ENCODE measurements at regions not wholly inside any gene's neighbourhood (a gene's known extent, or its start where the extent isn't known, plus 50 kb on each side); places are given as distances from the start of the nearest gene placed in this dataset.

DNA sequence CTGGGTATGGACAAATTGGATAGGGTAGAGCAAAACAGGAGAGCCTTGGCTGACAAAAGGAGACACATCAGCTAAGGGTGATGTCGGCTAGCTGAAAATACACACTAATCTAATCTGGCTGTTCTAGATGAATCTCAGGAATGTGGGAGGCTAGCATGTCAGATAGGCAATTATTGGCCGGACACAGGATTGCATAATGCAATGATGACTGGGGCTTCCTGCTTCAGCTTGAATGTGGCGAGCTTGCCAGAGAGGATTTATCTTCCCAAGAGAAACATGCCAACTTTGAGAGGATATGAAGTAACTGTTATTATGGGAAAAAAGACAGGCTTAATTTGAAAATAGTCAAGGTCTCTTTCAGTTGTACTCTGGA lies 102.4 kb downstream of the TRIB2 start:
- Histone ChIP-seq H3K4me1 (ENCODE audit: insufficient read depth, low read length) (no peaks in the 10 kb centered on the region; the same call in 1 of the 2 replicates), H3K79me2 (ENCODE audit: insufficient read depth, low read length) (no peaks in the 10 kb centered on the region), H4K5ac (ENCODE audit: insufficient read length, low read depth, low read length) (no peak overlapping the region), H3K9ac (ENCODE audit: extremely low read depth, insufficient read length, low read length) (no peak overlapping the region), H2AFZ (ENCODE audit: low read length) (no peak overlapping the region), H3K14ac (ENCODE audit: insufficient read depth, low read length) (no peak overlapping the region), H3K56ac (ENCODE audit: insufficient read length, low read depth, low read length) (no peak overlapping the region), H2BK120ac (ENCODE audit: low read depth, low read length, poor library complexity, severe bottlenecking) (no peak overlapping the region), H3K9me3 (ENCODE audit: control insufficient read depth, low read depth, low read length) (no peaks in the 10 kb centered on the region), H3K18ac (ENCODE audit: insufficient read length, low read depth, low read length) (no peak overlapping the region), H2BK12ac (ENCODE audit: insufficient read length, low read depth, low read length) (no peak overlapping the region), H3K27me3 (ENCODE audit: insufficient read depth, low read length) (no peaks in the 10 kb centered on the region), H2BK5ac (ENCODE audit: insufficient read length, low read length) (no peak overlapping the region), H3K23ac (ENCODE audit: insufficient read length, low read depth, low read length) (no peak overlapping the region), H2AK5ac (ENCODE audit: insufficient read length, low read length) (no peak overlapping the region), H4K91ac (ENCODE audit: insufficient read length, low read depth, low read length) (no peak overlapping the region), H4K20me1 (ENCODE audit: control insufficient read depth, insufficient read depth, insufficient read length) (no peaks in the 10 kb centered on the region), H2BK20ac (ENCODE audit: low read depth, low read length, poor library complexity, severe bottlenecking) (no peak overlapping the region), H3K23me2 (ENCODE audit: insufficient read length, low read depth, low read length, poor library complexity, severe bottlenecking) (no peaks in the 10 kb centered on the region), H3K4me2 (ENCODE audit: insufficient read depth, insufficient read length, low read length) (no peak overlapping the region), H3T11ph (ENCODE audit: low read length) (no peak overlapping the region), H3K79me1 (ENCODE audit: insufficient read depth, low read depth, low read length, poor library complexity, severe bottlenecking) (no peaks in the 10 kb centered on the region), H3K27ac (ENCODE audit: insufficient read length, low read depth, low read length) (no peak overlapping the region), H4K8ac (replicated peaks; ENCODE audit: insufficient read length, low read depth, low read length) (no peak overlapping the region), H2BK15ac (ENCODE audit: low read depth, low read length) (no peak overlapping the region), H3K4ac (ENCODE audit: low read depth, low read length) (no peak overlapping the region)
- Mint-ChIP-seq H3K36me3 (ENCODE audit: insufficient read depth in 1 of 3, low read depth in 3 of 3) (no peaks in the 10 kb centered on the region), H3K27ac (no peak overlapping the region), H3K4me3 (no peak overlapping the region), H3K27me3 (ENCODE audit: low read depth) (no peaks in the 10 kb centered on the region; the same call in 1 of the 2 replicates), H3K4me1 (peaks cover 7 to 10% of the 10 kb centered on the region in 2 experiments), H3K9me3 (no peaks in the 10 kb centered on the region)
- WGBS (ENCODE audit: extremely low coverage, insufficient read length, low lambda C conversion rate), result no CpG with 5 or more reads among the region's 3 CpGs
- DNase-seq, result no peak
- TF ChIP-seq, protein P1, sequence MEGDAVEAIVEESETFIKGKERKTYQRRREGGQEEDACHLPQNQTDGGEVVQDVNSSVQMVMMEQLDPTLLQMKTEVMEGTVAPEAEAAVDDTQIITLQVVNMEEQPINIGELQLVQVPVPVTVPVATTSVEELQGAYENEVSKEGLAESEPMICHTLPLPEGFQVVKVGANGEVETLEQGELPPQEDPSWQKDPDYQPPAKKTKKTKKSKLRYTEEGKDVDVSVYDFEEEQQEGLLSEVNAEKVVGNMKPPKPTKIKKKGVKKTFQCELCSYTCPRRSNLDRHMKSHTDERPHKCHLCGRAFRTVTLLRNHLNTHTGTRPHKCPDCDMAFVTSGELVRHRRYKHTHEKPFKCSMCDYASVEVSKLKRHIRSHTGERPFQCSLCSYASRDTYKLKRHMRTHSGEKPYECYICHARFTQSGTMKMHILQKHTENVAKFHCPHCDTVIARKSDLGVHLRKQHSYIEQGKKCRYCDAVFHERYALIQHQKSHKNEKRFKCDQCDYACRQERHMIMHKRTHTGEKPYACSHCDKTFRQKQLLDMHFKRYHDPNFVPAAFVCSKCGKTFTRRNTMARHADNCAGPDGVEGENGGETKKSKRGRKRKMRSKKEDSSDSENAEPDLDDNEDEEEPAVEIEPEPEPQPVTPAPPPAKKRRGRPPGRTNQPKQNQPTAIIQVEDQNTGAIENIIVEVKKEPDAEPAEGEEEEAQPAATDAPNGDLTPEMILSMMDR (conservative IDR thresholded peaks at IDR 0.05), result no peak
